Retinal pigment epithelial cell (primary cell): ENCODE measurements at regions not wholly inside any gene's neighbourhood (a gene's known extent, or its start where the extent isn't known, plus 50 kb on each side); places are given as distances from the start of the nearest gene placed in this dataset.

Source experiments
- DNase-seq: peaks from one replicate; pipeline ENCODE4 v3.0.0-alpha.2; 2010; ENCODE audit warnings: low read depth
- H3K4me3 ChIP-seq: 2 replicates; pipeline ENCODE4 v1.5.1; 2011; ENCODE audit warnings: mild to moderate bottlenecking, low read length, control low read depth, moderate library complexity
- CTCF ChIP-seq: conservative IDR thresholded peaks from 2 replicates; pipeline ENCODE4 v1.5.1; 2011; ENCODE audit warnings: low read depth, low read length, control low read depth, inconsistent platforms

GRCh38 chr1:208393416-208393815, 149.2 kb upstream of the PLXNA2 start:
- no peak for DNase-seq
- no peak overlapping the region for H3K4me3 ChIP-seq
- TF ChIP-seq CTCF = no peak

DNA sequence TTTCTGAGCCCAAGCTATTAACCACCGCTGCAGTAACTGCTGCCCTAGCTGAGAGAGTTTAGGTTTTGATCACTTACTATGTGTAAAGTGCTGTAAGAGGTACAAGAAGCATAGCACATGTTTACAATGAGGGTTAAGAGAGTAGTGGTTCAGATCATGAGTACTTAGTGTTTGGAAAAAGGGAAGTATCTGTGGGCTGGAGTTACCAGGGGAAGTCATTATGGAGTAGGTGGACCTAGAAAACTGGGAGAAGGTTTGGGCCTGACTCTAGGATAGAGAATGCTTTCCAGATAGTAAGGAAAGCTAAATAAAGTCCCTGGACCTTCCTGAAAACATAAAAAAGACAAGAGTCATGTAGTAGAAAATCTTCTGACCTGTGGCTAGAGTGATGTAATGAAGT, 149.6 kb upstream of the PLXNA2 start:
- DNase-seq = no peak
- H3K4me3 ChIP-seq = no peak overlapping the region
- TF ChIP-seq CTCF = no peak

DNA sequence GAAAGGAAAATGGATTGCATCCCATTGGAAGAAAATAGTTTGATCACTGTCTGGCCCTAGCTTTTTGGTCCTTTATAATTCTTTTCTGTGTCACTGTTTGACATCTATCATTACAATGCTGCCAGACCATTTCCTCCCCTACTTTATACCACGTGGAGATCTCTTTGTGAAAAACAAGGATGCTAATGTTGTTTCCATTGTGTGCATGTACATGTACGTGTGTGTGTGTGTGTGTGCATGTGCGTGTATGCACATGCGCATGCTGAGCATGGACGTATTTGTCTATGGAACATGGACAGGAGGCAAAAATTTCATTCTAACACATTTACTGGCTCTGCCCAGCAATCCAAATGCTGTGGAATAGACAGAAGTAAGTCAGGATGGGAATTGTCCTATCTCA, 153.1 kb upstream of the PLXNA2 start:
- TF ChIP-seq CTCF = no peak
- no peak overlapping the region for H3K4me3 ChIP-seq
- no peak for DNase-seq

DNA sequence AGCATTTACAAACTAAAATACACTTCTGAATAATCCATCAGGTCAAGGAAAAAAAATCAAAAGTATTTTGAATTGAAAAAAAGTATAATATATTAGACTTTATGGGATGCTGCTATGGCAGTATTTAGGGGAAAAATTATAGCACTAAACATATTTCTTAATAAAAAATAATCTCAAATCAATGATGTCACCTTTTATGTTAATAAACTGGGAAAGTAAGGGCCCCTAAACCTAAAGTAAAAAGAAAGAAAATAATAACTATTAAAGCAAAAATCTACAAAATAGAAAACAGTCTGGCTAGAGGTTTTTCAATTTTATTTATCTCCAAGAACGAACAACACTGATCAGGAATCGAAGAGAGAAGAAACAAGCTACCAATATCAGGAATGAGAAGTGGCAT, 160.8 kb upstream of the PLXNA2 start:
- no peak for TF ChIP-seq CTCF
- no peak for DNase-seq
- H3K4me3 ChIP-seq = no peak overlapping the region

- DNase-seq = no peak
- H3K4me3 ChIP-seq = no peak overlapping the region
- no peak for TF ChIP-seq CTCF
These were observed 165.0 kb upstream of the PLXNA2 start for GRCh38 chr1:208409176-208409575.

DNA sequence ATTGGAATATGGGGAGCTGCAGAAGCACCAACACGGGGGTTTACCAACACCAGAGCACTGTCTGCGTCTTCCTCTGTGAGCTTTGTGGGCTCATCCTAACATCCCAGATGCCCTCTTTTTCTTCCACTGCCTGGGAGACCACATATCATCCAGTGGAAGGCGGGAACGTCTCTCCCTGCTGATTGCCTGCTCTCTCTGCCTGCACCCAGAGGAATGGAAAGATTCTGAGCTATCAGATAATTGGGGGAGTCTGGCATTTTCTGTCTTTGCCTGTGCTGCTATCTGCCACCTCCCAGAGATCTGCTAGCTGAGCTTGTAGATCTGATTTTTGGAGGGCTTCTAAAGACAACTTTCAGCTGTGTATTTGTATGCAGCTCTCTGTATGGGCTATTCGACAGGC, 166.2 kb upstream of the PLXNA2 start:
- TF ChIP-seq CTCF = no peak
- no peak for DNase-seq
- no peak overlapping the region for H3K4me3 ChIP-seq

GRCh38 chr1:208413006-208413405, 168.8 kb upstream of the PLXNA2 start:
- TF ChIP-seq CTCF = no peak
- DNase-seq = no peak
- H3K4me3 ChIP-seq = no peak overlapping the region
